Upper lobe of left lung (tissue), 6 donors: ENCODE measurements at regions not wholly inside any gene's neighbourhood (a gene's known extent, or its start where the extent isn't known, plus 50 kb on each side); places are given as distances from the start of the nearest gene placed in this dataset.
A peak's percentile ranks its signal among the peaks of the same experiment; 100 is the strongest.
"Not testable (repeated sequence)": the region's sequence is repeated elsewhere in the genome, so short reads cannot be mapped to it uniquely, and the experiment has no call there.

Source experiments
- ATAC-seq, 2 donors: fragments of 200-7000 bp; cut with Tn5 transposase; one replicate each; pipeline ENCODE4 v1.9.1; 2022; ENCODE audit warnings: mild to moderate bottlenecking in 2 of 2, moderate library complexity in 2 of 2; ENCODE audit not compliant: low FRiP score in 2 of 2
- DNase-seq, 2 donors: peaks; one replicate each; pipeline ENCODE4 v3.0.0-alpha.2; 2019 to 2020
- H3K27ac ChIP-seq, 4 donors: fragments of 200-600 bp; sonication (generic); one replicate each; pipeline ENCODE4 v1.5.1; 2016 to 2019
- H3K27me3 ChIP-seq, 4 donors: fragments of 200-600 bp; sonication (generic); one replicate each; pipeline ENCODE4 v1.5.1; 2017 to 2019
- H3K36me3 ChIP-seq, 4 donors: fragments of 200-600 bp; sonication (generic); one replicate each; pipeline ENCODE4 v1.5.1; 2016 to 2019
- H3K4me1 ChIP-seq, 4 donors: fragments of 200-600 bp; sonication (generic); one replicate each; pipeline ENCODE4 v1.5.1; 2018 to 2019
- H3K4me3 ChIP-seq, 4 donors: fragments of 200-600 bp; sonication (generic); one replicate each; pipeline ENCODE4 v1.5.1; 2017 to 2019; ENCODE audit warnings: mild to moderate bottlenecking in 2 of 4, moderate library complexity in 1 of 4
- H3K9me3 ChIP-seq, 4 donors: fragments of 200-600 bp; sonication (generic); one replicate each; pipeline ENCODE4 v1.5.1; 2018 to 2019
- CTCF ChIP-seq, 6 experiments: fragments of 450-650 bp in 4 of 6; fragments of 200-600 bp in 2 of 6; sonication (generic) in 2 of 6; IDR thresholded peaks; one replicate each; pipeline ENCODE4 v1.5.1; 2016 to 2019; ENCODE audit warnings: antibody characterized with exemption in 6 of 6
- EP300 ChIP-seq, 4 donors: sonication (generic); formaldehyde crosslinking; IDR thresholded peaks; one replicate each; pipeline ENCODE4 v1.5.1; 2017; ENCODE audit warnings: antibody characterized with exemption in 4 of 4, control low read depth in 2 of 4
- POLR2A ChIP-seq, 4 donors: fragments of 450-650 bp; IDR thresholded peaks; one replicate each; pipeline ENCODE4 v1.5.1; 2016 to 2017; ENCODE audit warnings: antibody characterized with exemption in 4 of 4, mild to moderate bottlenecking in 2 of 4
- POLR2AphosphoS5 ChIP-seq, 2 donors: sonication (generic); formaldehyde crosslinking; IDR thresholded peaks; one replicate each; pipeline ENCODE4 v1.5.1; 2017; ENCODE audit warnings: antibody characterized with exemption in 2 of 2
- WGBS, 2 donors: methylation state at CpG; one replicate each; pipeline ENCODE4 v1.1.5; 2017 to 2018; 5-methylcytosine and 5-hydroxymethylcytosine counted together
- donor health status: DM: no; HTN: no; CAD: no; lungs with moderate emphysema.
- donor health status: DM: no; HTN: yes; CAD: no; lungs with severe emphysema.

- DNase-seq, result peak in 1 of 2 donors; percentile 75
- 91 to 96% methylated on average over 6 to 11 of the region's 39 CpGs for WGBS, 2 donors
Measured at GRCh38 chr1:194858811-194859480, 1672.5 kb upstream of the B3GALT2 start.

GRCh38 chr1:194857413-194857812, 1671.0 kb upstream of the B3GALT2 start:
- Histone ChIP-seq H3K4me1 (no peaks in the 10 kb centered on the region), H3K27me3 (no peaks in the 10 kb centered on the region), H3K27ac (no peak overlapping the region), H3K4me3 (no peak overlapping the region), H3K36me3 (no peaks in the 10 kb centered on the region), H3K9me3 (no peaks in the 10 kb centered on the region)
- TF ChIP-seq POLR2AphosphoS5 (IDR thresholded peaks at IDR 0.05) (no peak), POLR2A (IDR thresholded peaks at IDR 0.05) (no peak), CTCF (IDR thresholded peaks at IDR 0.05) (no peak), EP300 (IDR thresholded peaks at IDR 0.05) (no peak)
- 71 to 74% methylated on average over 2 of the region's 2 CpGs for WGBS, 2 donors
- ATAC-seq (no peak), DNase-seq (no peak)

More at GRCh38 chr1:194858811-194859480, 1672.5 kb upstream of the B3GALT2 start:
- not testable (repeated sequence) for H3K4me1 ChIP-seq, H3K27me3 ChIP-seq, ATAC-seq, H3K36me3 ChIP-seq, H3K4me3 ChIP-seq, H3K9me3 ChIP-seq, H3K27ac ChIP-seq

- no peaks in the 10 kb centered on the region for H3K4me1 ChIP-seq
- no peaks in the 10 kb centered on the region for H3K36me3 ChIP-seq
- no peak for DNase-seq
- H3K27me3 ChIP-seq, result no peaks in the 10 kb centered on the region
- no peak overlapping the region for H3K4me3 ChIP-seq
- no peak for ATAC-seq
- TF ChIP-seq CTCF (IDR thresholded peaks at IDR 0.05) (no peak), POLR2A (IDR thresholded peaks at IDR 0.05) (no peak), EP300 (IDR thresholded peaks at IDR 0.05) (no peak), POLR2AphosphoS5 (IDR thresholded peaks at IDR 0.05) (no peak)
- no peak overlapping the region for H3K27ac ChIP-seq
- H3K9me3 ChIP-seq, result no peaks in the 10 kb centered on the region
Measured at GRCh38 chr1:194848846-194849245, 1662.4 kb upstream of the B3GALT2 start.

- ATAC-seq, result no peak
- H3K4me3 ChIP-seq, result no peak overlapping the region
- H3K4me1 ChIP-seq, result no peaks in the 10 kb centered on the region
- WGBS, 2 donors, result 94 to 97% methylated on average over 1 of the region's 1 CpG
- no peak overlapping the region for H3K27ac ChIP-seq
- H3K9me3 ChIP-seq, result no peaks in the 10 kb centered on the region
- H3K27me3 ChIP-seq, result no peaks in the 10 kb centered on the region
- TF ChIP-seq EP300 (IDR thresholded peaks at IDR 0.05) (no peak), POLR2A (IDR thresholded peaks at IDR 0.05) (no peak), CTCF (IDR thresholded peaks at IDR 0.05) (no peak)
- DNase-seq, result no peak
- no peaks in the 10 kb centered on the region for H3K36me3 ChIP-seq
Measured at GRCh38 chr1:194846488-194846887, 1660.1 kb upstream of the B3GALT2 start.

GRCh38 chr1:194843077-194843476, 1656.7 kb upstream of the B3GALT2 start:
- Histone ChIP-seq H3K27ac (no peak overlapping the region), H3K9me3 (no peaks in the 10 kb centered on the region), H3K27me3 (no peaks in the 10 kb centered on the region), H3K4me3 (no peak overlapping the region), H3K4me1 (no peaks in the 10 kb centered on the region), H3K36me3 (no peaks in the 10 kb centered on the region)
- WGBS, 2 donors, result 55 to 79% methylated on average over 1 of the region's 1 CpG
- ATAC-seq (no peak), DNase-seq (no peak)
- TF ChIP-seq POLR2AphosphoS5 (IDR thresholded peaks at IDR 0.05) (no peak), POLR2A (IDR thresholded peaks at IDR 0.05) (no peak), EP300 (IDR thresholded peaks at IDR 0.05) (no peak), CTCF (IDR thresholded peaks at IDR 0.05) (no peak)
